Stimulated activated naive CD4-positive, alpha-beta T cell treated with Interleukin-2 at 50 U/mL for 16 hours (primary cell): ENCODE measurements at regions not wholly inside any gene's neighbourhood (a gene's known extent, or its start where the extent isn't known, plus 50 kb on each side); places are given as distances from the start of the nearest gene placed in this dataset.
A peak's percentile ranks its signal among the peaks of the same experiment; 100 is the strongest.
"Not testable (repeated sequence)": the region's sequence is repeated elsewhere in the genome, so short reads cannot be mapped to it uniquely, and the experiment has no call there.

Source experiments
- DNase-seq: peaks from one replicate; lab custom pipeline; 2025; lab: John Stamatoyannopoulos, UW

GRCh38 chr14:50018201-50018932, 98.0 kb downstream of the VCPKMT start:
- DNase-seq: no peak

GRCh38 chr14:50018933-50019210, 97.5 kb downstream of the VCPKMT start:
- no peak for DNase-seq

GRCh38 chr14:50020184-50020583, 96.2 kb downstream of the VCPKMT start:
- DNase-seq: no peak

- no peak for DNase-seq
Measured at GRCh38 chr14:50020799-50021198, 95.6 kb downstream of the VCPKMT start.

GRCh38 chr14:50021261-50022031, 94.9 kb downstream of the VCPKMT start:
- peak; percentile 24 for DNase-seq

- no peak for DNase-seq
Measured at GRCh38 chr14:50022661-50023060, 93.7 kb downstream of the VCPKMT start.

- no peak for DNase-seq
Measured at GRCh38 chr14:50023671-50024490, 92.5 kb downstream of the VCPKMT start.

- no peak for DNase-seq
Measured at GRCh38 chr14:50025073-50025472, 91.3 kb downstream of the VCPKMT start.

GRCh38 chr14:50025776-50026175, 90.6 kb downstream of the VCPKMT start:
- DNase-seq: peak; percentile 7

GRCh38 chr14:50026396-50026795, 90.0 kb downstream of the VCPKMT start:
- DNase-seq: no peak

- DNase-seq: no peak
Measured at GRCh38 chr14:50027816-50028215, 88.6 kb downstream of the VCPKMT start.

GRCh38 chr14:50028458-50028857, 87.9 kb downstream of the VCPKMT start:
- DNase-seq: no peak

- DNase-seq: no peak
Measured at GRCh38 chr14:50030036-50030435, 86.3 kb downstream of the VCPKMT start.

GRCh38 chr14:50030911-50031310, 85.5 kb downstream of the VCPKMT start:
- DNase-seq: not testable (repeated sequence)

GRCh38 chr14:50031602-50032313, 84.6 kb downstream of the VCPKMT start:
- DNase-seq: no peak

- DNase-seq: not testable (repeated sequence)
Measured at GRCh38 chr14:50032462-50033167, 83.8 kb downstream of the VCPKMT start.

- DNase-seq: no peak
Measured at GRCh38 chr14:50035214-50035613, 81.2 kb downstream of the VCPKMT start.

GRCh38 chr14:50036211-50036610, 80.2 kb downstream of the VCPKMT start:
- DNase-seq: no peak

GRCh38 chr14:50036637-50037036, 79.7 kb downstream of the VCPKMT start:
- DNase-seq: no peak

GRCh38 chr14:50037240-50037639, 79.1 kb downstream of the VCPKMT start:
- no peak for DNase-seq

GRCh38 chr14:50037852-50038251, 78.5 kb downstream of the VCPKMT start:
- no peak for DNase-seq
